WERI-Rb-1 (cell line): ENCODE measurements at regions not wholly inside any gene's neighbourhood (a gene's known extent, or its start where the extent isn't known, plus 50 kb on each side); places are given as distances from the start of the nearest gene placed in this dataset.
A peak's percentile ranks its signal among the peaks of the same experiment; 100 is the strongest.

Experiments
- DNase-seq: peaks from one replicate; pipeline ENCODE4 v3.0.0-alpha.2; 2020
- H3K27ac ChIP-seq: fragments of 250-450 bp; sonication (Bioruptor Pico); 2 replicates; pipeline ENCODE4 v1.5.1; 2020; ENCODE audit warnings: mild to moderate bottlenecking, moderate library complexity
- H3K27me3 ChIP-seq: fragments of 250-450 bp; sonication (Bioruptor Pico); 2 replicates; pipeline ENCODE4 v1.5.1; 2021; ENCODE audit warnings: mild to moderate bottlenecking, low read depth, moderate library complexity; ENCODE audit not compliant: insufficient read depth, severe bottlenecking
- H3K36me3 ChIP-seq: fragments of 250-450 bp; sonication (Bioruptor Pico); 2 replicates; pipeline ENCODE4 v1.5.1; 2020; ENCODE audit warnings: mild to moderate bottlenecking, moderate library complexity
- H3K4me3 ChIP-seq: 2 replicates; pipeline ENCODE4 v1.5.1; 2011; ENCODE audit warnings: low read depth, mild to moderate bottlenecking, control low read depth, low read length
- H3K9me3 ChIP-seq: fragments of 250-450 bp; sonication (Bioruptor Pico); 2 replicates; pipeline ENCODE4 v1.5.1; 2021; ENCODE audit warnings: mild to moderate bottlenecking, moderate library complexity; ENCODE audit not compliant: severe bottlenecking
- TF ChIP-seq, protein P1 (sequence below): IDR thresholded peaks from 2 replicates; pipeline ENCODE4 v1.5.1; 2011; ENCODE audit warnings: low read depth, mild to moderate bottlenecking, control low read depth, inconsistent platforms, low read length

DNA sequence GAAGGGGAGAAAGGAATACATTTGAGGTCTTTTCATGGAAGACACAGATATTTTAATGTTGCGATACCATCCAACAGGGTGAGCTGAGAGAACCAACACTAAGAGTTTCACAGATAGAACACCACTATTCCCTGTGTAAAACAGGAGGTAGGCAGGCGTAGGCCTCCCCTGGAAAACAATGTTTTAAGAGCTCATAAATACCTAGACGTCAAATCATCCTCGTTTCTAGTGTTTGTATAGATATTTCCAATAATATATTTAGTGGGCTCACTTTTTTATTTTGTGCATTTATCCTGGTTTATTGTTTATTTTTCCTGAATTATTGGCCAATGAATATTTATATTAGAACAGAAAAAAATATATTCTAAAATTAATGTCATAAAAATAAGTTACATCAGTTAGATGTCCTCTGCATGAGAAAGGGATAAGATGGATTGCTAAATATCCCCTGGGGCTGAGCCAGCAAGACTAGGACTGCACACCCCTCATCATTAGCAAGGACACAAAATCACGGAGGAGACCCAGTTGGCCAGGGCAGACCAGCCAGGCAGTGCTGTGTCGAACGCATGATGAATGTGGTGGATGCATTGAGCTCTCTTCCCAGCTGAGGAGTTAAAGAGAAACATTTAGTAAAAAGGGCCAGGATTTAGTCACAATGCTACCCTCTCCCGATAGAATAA is 380.5 kb downstream of the C6orf118 start:
- no peaks in the 10 kb centered on the region for H3K9me3 ChIP-seq
- no peak overlapping the region for H3K27ac ChIP-seq
- peak overlapping the region; percentile 45; the same call in 1 of the 2 replicates for H3K4me3 ChIP-seq
- TF ChIP-seq, protein P1, sequence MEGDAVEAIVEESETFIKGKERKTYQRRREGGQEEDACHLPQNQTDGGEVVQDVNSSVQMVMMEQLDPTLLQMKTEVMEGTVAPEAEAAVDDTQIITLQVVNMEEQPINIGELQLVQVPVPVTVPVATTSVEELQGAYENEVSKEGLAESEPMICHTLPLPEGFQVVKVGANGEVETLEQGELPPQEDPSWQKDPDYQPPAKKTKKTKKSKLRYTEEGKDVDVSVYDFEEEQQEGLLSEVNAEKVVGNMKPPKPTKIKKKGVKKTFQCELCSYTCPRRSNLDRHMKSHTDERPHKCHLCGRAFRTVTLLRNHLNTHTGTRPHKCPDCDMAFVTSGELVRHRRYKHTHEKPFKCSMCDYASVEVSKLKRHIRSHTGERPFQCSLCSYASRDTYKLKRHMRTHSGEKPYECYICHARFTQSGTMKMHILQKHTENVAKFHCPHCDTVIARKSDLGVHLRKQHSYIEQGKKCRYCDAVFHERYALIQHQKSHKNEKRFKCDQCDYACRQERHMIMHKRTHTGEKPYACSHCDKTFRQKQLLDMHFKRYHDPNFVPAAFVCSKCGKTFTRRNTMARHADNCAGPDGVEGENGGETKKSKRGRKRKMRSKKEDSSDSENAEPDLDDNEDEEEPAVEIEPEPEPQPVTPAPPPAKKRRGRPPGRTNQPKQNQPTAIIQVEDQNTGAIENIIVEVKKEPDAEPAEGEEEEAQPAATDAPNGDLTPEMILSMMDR, result no peak
- DNase-seq, result no peak
- no peaks in the 10 kb centered on the region for H3K27me3 ChIP-seq
- no peaks in the 10 kb centered on the region for H3K36me3 ChIP-seq

DNA sequence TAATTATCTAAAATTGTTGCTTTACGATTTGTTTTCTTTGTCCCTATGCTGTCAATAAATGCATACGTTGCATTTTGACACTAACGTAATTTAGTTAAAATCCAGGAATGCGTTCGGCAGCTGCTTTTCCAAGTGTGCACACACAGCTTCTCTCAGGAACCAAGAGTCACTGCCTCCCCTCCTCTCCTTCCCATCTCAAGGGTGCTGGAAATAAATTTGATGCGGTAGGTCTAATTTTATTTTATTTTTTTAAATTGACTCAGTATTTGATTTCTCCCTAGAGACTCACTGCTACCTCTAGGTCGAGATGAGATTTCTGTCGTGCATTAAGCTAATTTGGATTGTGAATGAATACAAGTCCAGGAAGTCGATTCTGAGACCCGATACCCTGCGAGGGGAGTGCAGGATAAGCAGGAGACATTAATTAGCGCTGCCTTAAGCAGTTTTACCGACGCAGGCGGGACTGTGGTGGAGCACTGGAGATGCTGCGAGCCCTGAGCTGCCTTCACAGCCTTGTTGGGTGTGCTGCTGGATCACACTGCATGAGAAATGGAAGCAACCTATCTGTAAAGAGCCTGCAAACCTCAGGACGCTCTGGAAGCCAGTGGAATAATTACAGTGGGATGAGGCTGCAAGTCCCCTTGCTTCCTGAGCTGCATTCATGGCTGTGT is 381.2 kb downstream of the C6orf118 start:
- peak; percentile 44 for DNase-seq
- no peaks in the 10 kb centered on the region for H3K36me3 ChIP-seq
- H3K9me3 ChIP-seq, result no peaks in the 10 kb centered on the region
- no peak overlapping the region for H3K27ac ChIP-seq
- no peaks in the 10 kb centered on the region for H3K27me3 ChIP-seq
- H3K4me3 ChIP-seq, result peak overlapping the region; percentile 45
- TF ChIP-seq, protein P1, result no peak

DNA sequence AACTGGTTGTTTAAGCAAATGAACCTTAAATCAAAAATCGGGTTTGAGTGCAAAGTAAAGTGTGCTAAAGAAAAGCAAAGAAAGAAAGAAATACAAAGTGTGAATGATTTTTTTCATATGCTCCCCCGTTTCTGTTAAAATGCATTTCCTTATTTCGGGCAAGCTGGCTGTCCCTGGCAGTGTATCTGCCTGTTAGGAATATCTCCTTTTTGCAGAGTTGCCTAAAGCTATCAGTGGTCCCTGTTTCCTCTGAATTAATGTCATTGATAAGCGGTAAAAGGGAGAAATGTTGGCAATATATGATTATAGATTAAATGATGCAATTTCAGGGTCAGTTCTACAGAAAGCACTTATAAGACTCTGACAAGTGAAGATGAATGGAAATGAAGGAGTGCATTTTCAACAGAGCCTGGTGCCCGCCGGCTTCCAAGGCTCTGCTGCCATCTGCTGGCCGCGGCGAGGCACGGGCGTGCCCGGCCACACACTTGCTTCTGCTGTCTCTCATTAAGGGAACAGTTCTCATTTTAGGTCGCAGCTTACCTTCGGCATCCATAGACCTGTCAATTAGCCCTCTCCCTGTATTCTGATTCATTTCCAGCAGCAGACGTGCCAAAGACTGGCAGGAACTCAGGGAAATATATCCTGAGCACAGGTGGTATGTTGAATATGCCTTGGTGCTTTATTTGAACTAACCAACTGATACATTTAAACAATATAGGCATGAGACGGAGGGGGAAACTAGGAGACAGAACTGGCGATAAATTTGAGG is 381.9 kb downstream of the C6orf118 start:
- Histone ChIP-seq H3K36me3 (no peaks in the 10 kb centered on the region), H3K27me3 (no peaks in the 10 kb centered on the region), H3K9me3 (no peaks in the 10 kb centered on the region), H3K4me3 (peak overlapping the region; percentile 45), H3K27ac (no peak overlapping the region)
- peak; percentile 68 for DNase-seq
- TF ChIP-seq, protein P1, result peak; percentile 94

DNA sequence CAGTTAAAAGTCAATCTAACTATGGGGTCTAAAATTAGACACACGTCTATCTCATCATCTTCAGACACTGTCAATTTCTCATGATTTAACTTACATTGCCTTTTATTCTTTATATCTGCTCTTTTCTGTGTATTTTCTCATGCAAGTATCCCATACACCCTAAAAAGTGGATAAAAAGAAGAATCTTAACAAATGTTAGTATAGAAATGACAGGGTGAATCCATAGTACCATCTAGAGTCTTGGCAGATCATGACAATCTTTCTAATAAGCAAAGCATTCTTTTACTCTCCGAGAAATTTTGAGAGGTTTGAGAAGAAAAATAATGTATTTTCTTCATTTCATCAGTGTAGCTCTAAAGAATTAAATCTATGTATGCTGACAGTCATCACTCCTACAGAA is 382.7 kb downstream of the C6orf118 start:
- H3K27ac ChIP-seq, result no peak overlapping the region
- H3K4me3 ChIP-seq, result no peak overlapping the region
- TF ChIP-seq, protein P1, result no peak
- DNase-seq, result no peak
- no peaks in the 10 kb centered on the region for H3K9me3 ChIP-seq
- no peaks in the 10 kb centered on the region for H3K36me3 ChIP-seq
- no peaks in the 10 kb centered on the region for H3K27me3 ChIP-seq

DNA sequence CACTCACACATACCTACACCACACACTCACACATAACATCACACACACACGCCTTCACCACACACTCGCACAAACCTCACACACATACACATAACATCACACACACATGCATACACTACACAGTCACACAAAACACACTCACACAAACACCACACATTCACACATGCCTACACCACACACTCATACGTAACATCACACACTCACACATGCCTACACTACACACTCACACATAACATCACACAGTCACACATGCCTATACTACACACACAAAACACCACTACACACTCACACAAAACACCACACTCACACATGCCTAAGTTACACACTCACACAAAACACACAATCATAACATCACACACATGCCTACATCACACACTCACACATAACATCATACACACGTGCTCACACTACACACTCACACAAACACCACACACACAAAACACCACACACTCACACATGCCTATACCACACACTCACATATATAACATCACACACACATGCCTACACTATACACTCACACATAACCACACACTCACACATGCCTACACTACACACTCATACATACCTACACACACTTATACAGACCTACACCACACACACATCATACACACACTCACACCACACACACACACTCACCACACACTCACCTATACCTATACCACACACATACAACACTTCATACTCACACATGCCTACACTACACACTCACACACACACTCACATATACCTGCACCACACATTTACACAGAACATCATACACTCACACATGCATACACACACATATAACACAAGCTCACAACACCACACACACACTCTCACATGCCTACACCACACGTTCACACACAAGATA is 383.5 kb downstream of the C6orf118 start:
- no peaks in the 10 kb centered on the region for H3K9me3 ChIP-seq
- H3K4me3 ChIP-seq, result no peak overlapping the region
- no peak overlapping the region for H3K27ac ChIP-seq
- TF ChIP-seq, protein P1, result no peak
- no peaks in the 10 kb centered on the region for H3K36me3 ChIP-seq
- DNase-seq, result no peak
- no peaks in the 10 kb centered on the region for H3K27me3 ChIP-seq
